GM19395 (cell line): ENCODE measurements at regions not wholly inside any gene's neighbourhood (a gene's known extent, or its start where the extent isn't known, plus 50 kb on each side); places are given as distances from the start of the nearest gene placed in this dataset.
A peak's percentile ranks its signal among the peaks of the same experiment; 100 is the strongest.
"Not testable (repeated sequence)": the region's sequence is repeated elsewhere in the genome, so short reads cannot be mapped to it uniquely, and the experiment has no call there.

Experiments
- ATAC-seq: cut with Tn5 transposase; IDR thresholded peaks from one replicate; pipeline ENCODE4 v1.9.1; 2021; ENCODE audit warnings: mild to moderate bottlenecking, moderate library complexity; ENCODE audit not compliant: unreplicated experiment

DNA sequence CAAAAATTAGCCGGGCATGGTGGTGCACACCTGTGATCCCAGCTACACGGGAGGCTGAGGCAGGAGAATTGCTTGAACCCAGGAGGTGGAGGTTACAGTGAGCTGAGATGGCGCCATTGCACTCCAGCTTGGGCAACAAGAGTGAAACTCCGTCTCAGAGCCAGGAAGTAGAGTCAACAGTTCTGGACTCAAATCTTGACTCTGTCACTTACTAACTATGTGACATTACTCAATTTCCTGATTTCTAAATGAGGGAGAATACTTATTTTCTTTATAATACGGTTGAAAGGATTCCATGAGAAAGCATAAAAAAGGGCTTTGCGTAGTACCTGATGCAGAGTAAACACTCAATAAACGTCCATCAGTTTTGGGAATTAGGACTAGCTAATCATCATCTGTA, 350.7 kb downstream of the SHQ1 start:
- ATAC-seq, result not testable (repeated sequence)

DNA sequence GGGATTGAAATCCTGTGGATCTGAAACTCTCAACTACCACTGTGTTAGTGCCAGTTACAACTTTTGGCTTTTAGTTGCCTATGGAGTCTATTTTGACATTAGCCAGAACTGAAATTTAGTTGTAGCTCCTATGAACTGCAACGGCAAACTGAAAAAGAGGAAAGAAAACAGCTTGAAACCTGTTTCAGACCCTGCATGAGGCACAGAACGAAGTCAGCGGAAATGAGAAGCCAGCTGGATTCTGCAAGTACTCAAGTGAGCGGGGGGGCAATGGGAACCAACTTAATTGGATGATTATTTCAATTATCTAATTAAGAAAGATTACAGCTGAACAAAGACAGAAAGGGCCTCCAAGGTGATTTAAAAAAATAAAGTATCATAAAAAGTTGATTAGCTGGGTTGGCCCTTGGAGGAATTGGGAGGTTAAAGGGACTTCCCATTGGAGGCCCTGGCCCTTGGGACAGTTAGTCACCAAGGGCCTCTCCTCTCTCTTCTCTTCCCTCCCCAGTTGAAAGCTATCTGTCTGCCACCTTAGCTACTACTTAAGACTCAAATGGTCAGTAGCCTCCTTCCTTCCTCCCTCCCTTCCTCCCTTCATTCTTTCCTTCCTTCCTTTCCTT, 352.1 kb downstream of the SHQ1 start:
- ATAC-seq, result peak; percentile 83

DNA sequence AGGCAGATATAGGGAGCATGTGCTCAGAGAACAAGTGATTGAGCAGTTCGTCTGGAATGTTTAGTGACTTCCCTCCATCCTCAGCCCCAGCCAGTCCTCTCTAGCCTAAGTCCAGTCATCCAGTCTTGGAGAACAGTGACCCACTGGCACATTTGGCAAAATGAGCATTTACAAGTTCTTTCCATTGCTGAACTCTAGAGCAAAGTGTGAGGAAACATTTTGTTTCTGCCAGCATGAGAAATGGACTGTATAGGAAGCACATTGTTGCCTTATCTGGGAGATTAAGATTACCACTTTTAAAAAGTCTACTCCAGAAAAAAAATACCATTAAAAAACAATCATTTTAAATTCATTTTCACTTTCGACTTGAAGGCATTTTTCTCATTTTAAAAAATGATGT, 353.6 kb downstream of the SHQ1 start:
- no peak for ATAC-seq

DNA sequence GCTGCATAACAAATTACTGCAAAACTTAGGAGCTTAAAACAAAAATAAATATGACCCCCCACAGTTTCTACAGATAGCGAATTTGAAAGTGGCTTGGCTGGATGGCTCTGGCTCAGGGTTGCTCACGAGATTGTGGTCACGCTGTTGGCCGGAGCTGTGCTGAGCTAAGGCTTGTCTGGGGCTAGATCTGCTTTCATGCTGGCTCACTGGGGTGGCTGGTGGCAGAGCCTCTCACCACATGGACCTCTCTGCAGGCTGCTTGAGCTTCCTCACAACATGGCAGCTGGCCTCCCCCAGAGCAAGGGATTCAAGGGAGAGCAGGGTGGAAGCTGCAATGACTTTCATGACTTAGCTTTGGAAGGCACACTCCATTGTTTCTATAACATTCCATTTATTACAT, 354.1 kb downstream of the SHQ1 start:
- ATAC-seq, result no peak

DNA sequence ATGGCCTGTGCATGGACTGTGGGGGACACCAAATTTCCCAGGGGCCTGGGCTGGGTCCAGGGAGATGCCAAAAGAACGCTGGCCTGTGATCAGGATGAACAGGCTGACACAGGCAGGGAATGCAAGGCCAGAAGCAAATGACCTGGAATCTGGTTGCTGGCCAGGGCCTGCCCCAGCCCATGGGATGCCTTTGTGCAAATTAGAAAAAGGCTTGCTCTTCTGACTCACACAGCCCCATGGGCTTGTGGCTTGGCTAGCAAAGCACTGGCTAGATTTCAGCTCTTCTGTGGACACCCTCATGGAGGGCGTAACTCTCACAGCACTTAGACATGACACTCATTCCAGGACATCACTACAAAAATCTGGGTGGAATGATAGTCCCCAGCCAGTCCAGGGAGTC, 356.0 kb downstream of the SHQ1 start:
- ATAC-seq, result no peak

DNA sequence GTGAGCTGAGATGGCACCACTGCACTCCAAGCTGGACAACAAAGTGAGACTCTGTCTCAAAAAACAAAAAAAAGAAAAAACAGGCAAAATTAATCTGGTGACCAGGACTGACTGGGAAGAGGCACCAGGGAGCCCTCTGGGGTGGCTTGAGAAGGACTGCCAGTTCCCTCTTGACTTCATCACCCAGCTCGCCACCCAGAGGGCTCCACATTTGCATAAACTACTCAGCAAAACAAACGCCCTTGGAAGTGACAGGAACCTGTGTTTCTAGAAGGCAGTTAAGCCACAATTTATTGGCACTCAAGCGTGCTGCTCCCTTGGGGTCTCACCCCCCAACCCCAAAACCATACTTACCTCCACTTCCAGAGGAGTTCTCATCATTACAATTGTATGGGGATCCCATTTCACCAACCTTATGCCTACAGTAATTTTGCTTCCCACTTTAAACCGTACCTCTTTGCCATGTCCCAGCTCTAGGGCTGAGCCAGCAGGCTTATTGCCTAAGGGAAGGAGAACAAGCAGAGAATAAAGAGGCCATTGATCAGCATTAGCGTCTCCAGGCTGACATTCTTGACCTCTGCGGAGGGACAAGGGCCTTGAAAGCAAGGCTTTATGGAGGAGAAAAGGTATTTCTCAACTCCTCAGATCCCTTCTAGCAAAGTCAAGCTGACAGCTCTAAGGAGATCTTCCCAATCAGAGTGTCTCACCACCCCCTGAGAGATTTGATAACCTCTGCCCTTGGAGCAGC, 357.4 kb downstream of the SHQ1 start:
- ATAC-seq, result no peak

DNA sequence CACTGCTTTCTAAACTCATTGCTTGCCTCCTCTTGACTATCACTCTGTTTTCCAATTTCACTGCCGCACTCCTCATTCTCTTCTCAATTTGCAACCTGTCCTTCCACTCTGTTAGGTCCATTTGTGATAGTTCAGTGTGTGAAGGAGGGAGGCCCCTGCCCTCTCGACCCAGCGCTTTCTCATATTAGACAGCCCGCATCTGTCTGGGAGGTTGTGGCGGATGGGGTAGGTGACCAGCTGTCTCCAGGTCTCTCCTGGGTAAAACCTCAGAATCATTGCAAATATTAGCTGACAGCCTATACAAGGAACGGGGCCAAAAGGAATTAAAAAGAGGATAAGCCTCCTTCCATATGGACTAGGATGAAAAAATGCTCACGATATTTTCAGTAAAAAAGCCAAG, 358.3 kb downstream of the SHQ1 start:
- no peak for ATAC-seq

DNA sequence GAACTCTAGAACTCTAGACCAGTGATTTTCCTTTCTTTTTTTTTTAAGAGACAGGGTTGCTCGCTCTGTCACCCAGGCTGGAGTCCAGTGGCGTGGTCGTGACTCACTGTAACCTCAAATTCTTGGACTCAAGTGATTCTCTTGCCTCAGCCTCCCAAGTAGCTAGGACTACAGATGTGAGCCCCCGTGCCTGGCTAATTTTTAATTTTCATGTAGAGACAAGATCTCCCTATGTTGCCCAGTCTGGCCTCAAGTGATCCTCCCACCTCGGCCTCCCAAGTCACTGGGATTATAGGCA, 359.6 kb downstream of the SHQ1 start:
- no peak for ATAC-seq

DNA sequence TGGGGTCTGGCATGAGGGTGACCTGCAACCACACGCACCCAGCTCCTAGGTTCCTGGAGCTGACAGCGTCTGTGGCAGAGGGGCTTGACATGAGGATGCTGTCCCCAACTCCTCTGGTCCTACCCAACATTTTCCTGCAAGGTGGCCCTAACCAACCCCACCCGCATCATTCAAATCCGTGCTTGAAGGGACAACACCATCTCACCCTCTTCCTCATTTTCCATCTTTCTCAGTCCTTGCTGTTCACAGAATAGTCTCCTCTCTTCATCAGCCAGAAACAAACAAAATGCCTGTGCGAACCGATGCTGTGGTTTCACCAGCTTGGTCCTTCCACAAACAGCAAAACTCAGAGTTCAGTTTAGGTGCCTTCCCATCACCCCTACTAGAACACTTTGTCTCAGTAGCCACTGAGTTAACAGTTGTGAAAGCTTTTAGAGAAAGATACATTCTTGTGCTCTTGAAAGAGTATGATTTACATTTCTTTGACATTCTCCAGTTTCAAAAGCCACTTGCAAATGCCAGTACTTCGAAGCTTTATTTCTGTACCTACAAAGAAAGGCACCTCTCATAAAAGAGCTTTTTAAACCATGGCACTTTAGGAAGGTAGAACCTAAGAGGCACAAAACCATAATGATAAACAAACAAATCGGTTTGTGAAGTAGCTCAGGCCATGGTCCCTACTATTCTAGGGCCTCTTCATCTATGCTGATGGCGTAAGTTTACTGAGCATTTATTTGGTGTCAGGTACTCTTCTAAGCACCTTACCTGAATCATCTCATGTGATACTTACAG, 360.1 kb downstream of the SHQ1 start:
- ATAC-seq, result peak; percentile 58

DNA sequence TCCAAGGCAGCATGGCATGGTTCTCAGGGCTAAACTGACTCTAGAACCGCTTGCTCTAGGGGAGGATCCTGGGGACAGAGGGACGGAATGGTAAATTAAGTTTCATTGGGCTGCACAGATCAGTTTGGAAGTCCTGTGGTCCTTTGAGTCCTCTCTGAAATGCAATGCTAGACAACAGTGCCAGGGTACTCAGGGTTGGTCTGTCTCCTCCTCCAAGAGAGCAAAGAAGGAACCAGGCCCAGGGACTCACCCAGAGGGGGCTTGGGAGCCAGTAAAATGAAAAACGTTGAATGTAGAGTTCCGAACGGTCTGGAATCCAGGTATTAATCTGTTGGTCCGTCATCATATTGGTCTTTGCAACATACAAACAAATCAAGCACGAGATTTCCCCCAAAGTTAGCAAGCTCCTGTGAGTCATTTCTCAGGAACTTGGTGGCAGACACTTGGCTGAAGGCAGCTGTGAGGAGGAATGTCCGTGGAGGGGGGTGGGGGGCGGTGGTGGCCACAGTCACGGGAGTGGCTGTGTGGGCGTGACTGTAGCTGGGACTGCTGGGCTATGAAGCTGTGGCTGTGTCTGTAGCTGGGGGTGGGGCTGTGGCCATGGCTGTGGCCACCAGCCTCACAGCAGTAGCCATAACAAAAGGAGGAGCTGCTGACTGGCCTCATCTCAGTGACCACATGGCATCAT, 361.0 kb downstream of the SHQ1 start:
- no peak for ATAC-seq

DNA sequence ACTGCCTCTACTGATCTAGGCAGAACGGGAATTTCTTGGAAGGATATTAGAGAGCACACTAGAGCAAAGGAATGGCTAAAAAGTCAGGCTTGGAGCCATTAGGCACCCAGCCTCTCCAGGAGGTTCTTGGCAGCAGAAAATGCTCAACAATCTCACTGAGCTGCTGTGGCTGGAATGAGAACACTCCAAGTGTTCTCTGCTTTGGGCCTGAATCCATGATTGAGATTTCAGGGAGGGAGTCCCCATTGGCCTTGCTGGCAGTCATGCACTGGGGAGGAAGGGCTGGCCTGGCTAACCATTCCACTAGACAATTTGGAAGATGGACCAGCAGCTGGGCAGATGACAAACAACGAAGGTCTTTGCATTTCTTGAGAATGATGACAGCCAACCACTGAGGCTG, 362.6 kb downstream of the SHQ1 start:
- ATAC-seq, result no peak

DNA sequence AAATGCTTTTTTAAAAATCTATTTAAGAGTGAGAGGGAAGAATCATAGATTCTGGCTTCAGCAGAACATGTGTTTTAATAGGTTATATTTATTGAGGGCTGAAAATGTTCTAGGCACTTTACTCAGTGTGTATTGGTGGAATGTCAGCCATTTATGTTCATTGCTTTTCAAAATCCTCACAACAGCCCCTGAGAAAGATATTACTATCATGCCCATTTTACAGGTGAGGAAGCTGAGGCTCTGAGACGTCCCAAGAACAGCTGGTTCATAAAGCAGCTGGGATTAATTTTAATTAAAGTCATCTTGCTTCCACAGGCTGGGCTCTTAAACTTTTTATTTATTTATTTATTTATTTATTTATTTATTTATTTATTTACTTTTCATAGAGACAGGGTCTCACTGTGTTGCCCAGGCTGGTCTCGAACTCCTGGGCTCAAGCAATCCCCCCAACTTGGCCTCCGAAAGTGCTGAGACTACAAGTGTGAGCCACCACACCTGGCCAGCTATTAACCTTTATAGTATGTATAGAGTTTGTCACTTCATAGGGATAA, 364.6 kb downstream of the SHQ1 start:
- no peak for ATAC-seq

DNA sequence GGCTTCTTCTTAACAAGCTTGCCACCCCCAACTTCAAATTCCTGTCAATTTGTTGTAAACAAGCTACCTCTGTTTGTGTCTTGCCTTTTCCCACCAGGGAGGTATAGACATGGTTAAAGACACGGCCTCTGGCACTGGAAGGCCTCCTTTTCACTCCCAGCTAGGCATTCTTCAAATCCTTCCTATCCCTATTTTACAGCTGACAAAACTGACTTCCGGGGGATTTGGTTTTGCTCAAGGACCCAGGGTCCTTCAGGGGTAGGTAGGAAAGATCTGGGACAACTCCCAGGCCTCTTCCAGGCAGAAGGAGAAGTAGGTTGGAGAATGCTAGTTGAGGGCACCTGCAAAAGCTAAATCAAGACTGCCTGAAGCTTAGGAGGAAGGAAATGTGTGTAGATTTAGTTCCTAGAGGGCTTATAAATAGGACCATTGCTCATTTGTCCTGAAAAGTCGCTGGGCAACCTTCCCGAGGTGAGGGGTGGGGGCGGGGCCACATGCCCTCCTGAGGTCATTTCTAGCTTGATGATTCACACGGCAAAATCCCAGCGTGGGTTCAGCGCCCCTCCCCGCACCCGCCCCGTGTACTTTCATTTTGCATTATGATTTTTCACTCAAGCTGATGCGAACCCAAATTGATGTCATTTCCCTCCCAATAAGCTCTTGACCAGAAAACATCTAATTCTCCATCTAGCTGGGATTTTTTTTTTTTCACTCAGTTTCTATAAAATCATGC, 365.5 kb downstream of the SHQ1 start:
- peak; percentile 54 for ATAC-seq

DNA sequence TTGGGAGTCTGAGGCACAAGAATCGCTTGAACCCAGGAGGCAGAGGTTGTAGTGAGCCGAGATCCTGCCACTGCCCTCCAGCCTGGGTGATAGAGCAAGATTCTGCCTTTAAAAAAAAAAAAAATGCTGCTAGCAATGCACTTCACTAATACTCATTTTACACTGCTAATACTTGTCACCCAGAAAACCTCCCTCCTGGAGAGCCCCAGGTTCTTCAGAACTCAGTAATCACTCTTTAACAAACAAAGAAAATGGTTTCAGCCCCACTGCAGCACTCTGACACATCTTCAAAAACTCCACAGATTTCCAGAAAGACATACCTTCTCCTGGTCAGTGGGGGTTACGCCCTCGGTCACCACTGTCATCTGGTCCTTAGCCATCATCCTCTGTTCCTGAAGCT, 366.7 kb downstream of the SHQ1 start:
- ATAC-seq, result no peak

DNA sequence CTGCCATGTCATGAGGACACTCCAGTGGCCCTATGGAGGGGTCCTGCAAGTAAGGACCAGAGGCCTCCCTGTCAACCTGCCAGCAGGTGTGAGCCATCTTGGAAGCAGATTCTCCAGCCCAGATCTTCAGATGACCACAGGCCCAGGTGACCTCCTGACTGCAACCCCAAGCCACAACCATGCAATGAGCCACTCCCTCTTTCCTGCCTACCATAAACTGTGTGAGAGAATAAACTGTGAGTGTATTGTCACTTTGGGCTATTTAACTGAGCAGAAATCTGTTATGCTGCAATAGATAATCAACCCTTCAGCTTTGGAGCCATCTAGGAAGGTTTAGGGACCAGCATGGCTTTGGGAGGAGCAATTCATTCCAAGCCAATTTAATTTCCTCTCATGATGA, 367.9 kb downstream of the SHQ1 start:
- no peak for ATAC-seq

DNA sequence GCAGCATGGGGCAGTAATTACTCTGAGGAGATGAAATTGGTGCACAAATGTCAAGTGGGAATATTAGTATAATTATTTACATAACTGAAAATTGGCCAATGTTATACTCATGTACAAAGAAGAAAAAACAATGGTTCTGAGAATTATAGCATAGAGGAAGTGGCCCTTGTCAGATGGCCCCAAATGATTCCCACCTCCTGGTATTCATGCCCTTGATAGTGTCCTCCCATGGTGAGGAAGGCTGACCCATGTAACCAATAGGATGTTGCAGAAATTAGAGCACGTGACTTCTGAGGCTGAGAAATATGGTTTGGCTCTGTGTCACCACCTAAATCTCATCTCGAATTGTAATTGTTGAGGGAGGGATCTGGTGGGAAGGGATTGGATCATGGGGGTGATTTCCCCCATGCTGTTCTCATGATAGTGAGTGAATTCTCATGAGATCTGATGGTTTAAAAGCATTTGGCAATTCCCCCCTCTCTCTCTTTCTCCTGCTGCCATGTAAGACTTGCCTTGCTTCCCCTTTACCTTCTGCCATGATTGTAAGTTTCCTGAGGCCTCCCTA, 368.5 kb downstream of the SHQ1 start:
- ATAC-seq, result no peak

DNA sequence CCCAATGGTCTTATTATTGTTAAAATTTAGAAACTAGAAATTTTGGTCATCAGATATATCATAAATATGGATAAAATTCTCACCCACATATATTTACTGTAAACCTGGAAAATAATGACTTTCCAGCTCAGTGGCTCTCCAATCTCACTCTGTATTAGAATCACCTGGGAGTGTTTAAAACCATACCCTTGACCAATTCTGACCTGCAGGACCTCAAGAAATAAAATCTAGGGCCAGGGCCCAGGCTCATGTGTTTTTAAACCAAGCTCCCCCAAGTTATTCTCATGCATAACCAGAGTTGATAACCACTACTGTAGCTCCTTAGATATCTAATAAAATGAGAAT, 372.1 kb downstream of the SHQ1 start:
- no peak for ATAC-seq

DNA sequence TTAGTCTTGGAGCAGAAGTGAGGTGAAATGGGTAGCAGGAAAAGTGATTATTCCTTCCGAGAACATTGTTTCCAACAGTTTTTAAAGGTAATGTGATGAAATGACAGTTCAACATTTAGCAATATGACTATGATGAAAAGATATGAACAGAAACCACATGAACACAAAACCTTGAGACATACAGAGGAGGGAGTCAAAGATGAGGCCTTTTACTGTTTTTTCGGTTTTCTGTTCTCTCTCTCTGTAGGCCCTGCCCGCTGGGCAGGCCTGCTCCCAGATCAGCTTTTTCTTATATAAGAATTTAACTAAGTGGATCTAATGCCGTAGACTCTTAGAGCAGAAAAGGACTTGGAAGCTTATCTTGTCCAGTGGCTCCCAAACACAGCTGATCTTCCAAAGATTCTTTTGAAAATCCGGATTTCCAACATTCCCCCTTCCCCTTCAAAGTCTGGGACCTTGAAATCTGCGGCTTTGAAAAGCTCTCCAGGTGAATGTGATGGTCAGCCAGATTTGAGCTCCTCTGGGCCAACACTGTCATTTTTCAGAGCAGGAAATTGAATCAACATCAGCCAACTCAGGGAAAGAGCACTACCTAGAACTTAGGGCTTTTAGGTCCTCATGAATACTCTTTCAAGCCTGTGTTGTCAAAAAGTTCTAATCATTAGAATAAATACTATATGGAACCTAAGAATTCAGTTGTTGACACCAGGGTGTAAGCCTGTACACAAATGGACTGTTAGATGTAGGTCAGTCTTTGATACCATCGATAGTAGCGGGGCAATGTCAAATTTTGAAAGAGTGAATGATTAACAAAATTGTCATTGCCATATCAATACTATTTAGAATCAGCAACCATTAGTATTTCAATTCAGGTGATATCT, 372.7 kb downstream of the SHQ1 start:
- ATAC-seq, result no peak

DNA sequence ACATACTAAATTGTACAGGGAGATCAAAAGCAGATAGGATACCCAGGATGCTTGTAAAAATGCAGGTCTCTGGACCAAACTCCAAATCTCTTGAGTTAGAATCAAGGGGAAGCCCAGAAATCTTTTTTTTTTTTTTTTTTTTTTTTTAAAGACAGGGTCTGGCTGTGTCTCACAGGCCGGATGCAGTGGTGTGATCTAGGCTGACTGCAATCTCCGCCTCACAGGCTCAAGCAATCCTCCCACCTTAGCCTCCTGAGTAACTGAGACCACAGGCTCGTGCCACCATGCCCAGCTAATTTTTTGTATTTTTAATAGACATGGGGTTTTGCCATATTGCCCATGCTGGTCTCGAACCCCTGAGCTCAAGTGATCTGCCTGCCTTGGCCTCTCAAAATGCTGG, 373.5 kb downstream of the SHQ1 start:
- ATAC-seq, result no peak

DNA sequence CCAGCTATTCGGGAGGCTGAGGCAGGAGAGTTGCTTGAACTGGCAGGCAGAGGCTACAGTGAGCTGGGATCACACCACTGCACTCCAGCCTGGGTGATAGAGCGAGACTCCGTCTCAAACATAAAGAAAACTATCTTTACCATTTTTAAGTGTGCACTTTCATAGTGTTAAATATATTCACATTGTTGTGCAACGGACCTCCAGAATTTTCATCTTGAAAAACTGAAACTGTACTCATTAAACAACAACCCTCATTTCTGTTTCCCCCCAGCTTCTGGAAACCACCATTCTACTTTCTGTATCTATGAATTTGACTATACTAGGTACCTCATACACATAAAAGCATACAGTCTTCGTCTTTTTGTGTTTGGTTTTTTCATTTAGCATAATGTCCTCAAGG, 375.1 kb downstream of the SHQ1 start:
- peak; percentile 93 for ATAC-seq
